T-helper 17 cell (primary cell): ENCODE measurements at regions not wholly inside any gene's neighbourhood (a gene's known extent, or its start where the extent isn't known, plus 50 kb on each side); places are given as distances from the start of the nearest gene placed in this dataset.
"Not testable (repeated sequence)": the region's sequence is repeated elsewhere in the genome, so short reads cannot be mapped to it uniquely, and the experiment has no call there.

ENCODE experiments used
- ATAC-seq: fragments of 150-1000 bp; cut with Tn5 transposase; 2 replicates; pipeline ENCODE4 v1.10.0; 2021; ENCODE audit warnings: mild to moderate bottlenecking, moderate library complexity
- DNase-seq, 3 donors: peaks; one replicate each; pipeline versions ENCODE4 v3.0.0 to v3.0.0-alpha.2; 2020 to 2021
- H3K9me3 ChIP-seq: one replicate; pipeline ENCODE4 v1.7.0; 2013; ENCODE audit warnings: low read length, mild to moderate bottlenecking; ENCODE audit not compliant: control insufficient read depth, poor library complexity, severe bottlenecking
- H3K27ac Mint-ChIP-seq: one replicate; pipeline ENCODE4 v1.8.0; 2022; ENCODE audit warnings: mild to moderate bottlenecking, moderate library complexity, mixed read lengths
- H3K27me3 Mint-ChIP-seq: one replicate; pipeline ENCODE4 v1.8.0; 2022; ENCODE audit warnings: mixed read lengths
- H3K36me3 Mint-ChIP-seq: one replicate; pipeline ENCODE4 v1.8.0; 2022; ENCODE audit warnings: low read depth, mixed read lengths
- H3K4me1 Mint-ChIP-seq: one replicate; pipeline ENCODE4 v1.8.0; 2022; ENCODE audit warnings: mild to moderate bottlenecking, mixed read lengths
- H3K4me3 Mint-ChIP-seq: one replicate; pipeline ENCODE4 v1.8.0; 2022; ENCODE audit warnings: mild to moderate bottlenecking, moderate library complexity, mixed read lengths

DNA sequence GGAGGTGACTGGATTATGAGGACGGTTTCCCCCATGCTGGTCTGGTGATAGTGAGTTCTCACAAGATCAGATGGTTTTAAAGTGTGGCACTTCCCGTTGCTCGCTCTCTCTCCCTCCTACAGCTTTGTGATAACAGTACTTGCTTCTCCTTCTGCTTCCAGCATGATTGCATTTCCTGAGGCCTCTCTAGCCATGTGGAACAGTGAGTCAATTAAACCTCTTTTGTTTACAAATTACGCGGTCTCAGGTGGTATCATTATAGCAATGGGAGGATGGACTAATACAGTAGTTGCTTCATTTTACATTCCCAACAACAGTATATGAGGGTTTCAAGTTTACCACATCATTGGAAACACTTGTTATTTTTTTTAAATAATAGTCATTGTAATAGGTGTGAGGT is 937.3 kb upstream of the ARRDC3 start:
- H3K9me3 ChIP-seq: no peaks in the 10 kb centered on the region

DNA sequence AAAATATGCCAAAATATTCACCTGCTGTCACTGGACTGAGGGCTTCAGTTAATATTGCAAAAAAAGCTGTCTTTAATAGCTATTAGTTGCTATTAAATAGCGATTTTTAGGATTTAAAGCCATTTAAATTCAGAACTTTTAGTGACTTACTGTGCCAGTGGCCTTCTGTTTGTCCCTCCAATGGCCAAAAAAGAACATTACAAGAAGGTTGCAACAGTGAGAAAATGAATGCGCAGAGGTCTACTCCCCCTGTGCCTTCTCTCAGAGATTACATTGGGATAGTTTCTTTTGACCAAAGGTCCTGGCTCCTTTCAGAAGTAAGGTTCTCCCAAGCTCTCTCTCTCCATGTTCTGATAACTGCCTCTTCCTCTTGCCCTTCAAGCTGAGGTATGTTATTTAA is 930.3 kb upstream of the ARRDC3 start:
- H3K9me3 ChIP-seq: no peaks in the 10 kb centered on the region
- DNase-seq: no peak
- no peaks in the 10 kb centered on the region for H3K36me3 Mint-ChIP-seq
- ATAC-seq: no peak
- H3K27ac Mint-ChIP-seq: no peak overlapping the region
- H3K4me3 Mint-ChIP-seq: no peak overlapping the region
- H3K27me3 Mint-ChIP-seq: no peaks in the 10 kb centered on the region
- no peaks in the 10 kb centered on the region for H3K4me1 Mint-ChIP-seq

More for the DNA sequence above, 937.3 kb upstream of the ARRDC3 start:
- no peak for ATAC-seq
- DNase-seq: no peak
- Mint-ChIP-seq H3K27ac (no peak overlapping the region), H3K36me3 (no peaks in the 10 kb centered on the region), H3K27me3 (no peaks in the 10 kb centered on the region), H3K4me1 (no peaks in the 10 kb centered on the region), H3K4me3 (no peak overlapping the region)

DNA sequence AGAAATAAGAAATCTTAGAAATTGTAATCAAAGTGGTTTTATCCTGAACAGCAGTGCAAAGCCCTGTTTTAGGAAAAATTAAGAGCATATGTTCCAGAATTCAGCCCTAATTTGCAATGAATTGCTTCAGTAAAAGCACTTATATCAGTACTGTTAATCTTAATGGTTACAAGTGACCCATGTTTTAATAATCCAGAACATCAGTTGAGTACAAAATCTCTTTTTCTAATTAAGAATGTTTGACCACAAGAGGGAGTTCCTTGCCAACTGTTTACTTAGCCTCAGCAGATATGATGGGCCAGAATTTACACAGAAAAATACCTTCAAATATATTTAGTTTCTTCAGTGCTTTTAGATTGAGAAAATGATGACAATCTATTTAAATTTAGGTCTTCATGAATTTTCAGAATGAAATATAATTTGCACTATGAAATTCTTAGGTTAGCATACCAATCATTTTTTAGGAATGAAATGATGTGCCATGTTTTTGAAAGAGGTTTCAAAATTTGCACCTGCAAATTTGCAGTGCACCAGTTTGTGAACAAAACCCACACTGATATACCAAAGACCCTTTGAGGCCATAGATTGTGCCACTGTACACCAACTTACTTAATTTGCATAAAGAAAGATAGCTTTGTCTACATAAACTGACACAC is 926.3 kb upstream of the ARRDC3 start:
- Mint-ChIP-seq H3K36me3 (no peaks in the 10 kb centered on the region), H3K27ac (no peak overlapping the region), H3K4me3 (no peak overlapping the region), H3K27me3 (no peaks in the 10 kb centered on the region), H3K4me1 (no peaks in the 10 kb centered on the region)
- ATAC-seq (no peak), DNase-seq (no peak)
- H3K9me3 ChIP-seq: no peaks in the 10 kb centered on the region

DNA sequence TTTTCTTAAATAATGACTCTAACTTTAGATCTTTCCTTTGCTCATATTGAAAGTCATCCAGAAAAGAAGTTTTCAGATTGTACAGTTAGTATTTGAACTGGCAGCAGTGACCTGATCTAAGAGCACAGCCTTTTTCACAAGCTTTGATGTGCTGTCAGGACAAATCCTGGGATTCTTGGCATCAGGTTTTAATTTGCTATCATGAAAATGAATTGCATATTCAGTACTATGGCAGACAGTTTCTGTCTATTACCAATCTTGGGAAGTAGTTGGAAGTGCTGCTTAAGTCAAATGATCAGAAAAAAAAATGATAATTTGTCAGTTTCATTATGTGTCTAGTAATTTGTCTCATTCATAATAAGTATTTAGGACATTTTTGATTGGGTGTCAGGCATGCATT is 925.6 kb upstream of the ARRDC3 start:
- no peaks in the 10 kb centered on the region for H3K36me3 Mint-ChIP-seq
- DNase-seq (no peak), ATAC-seq (no peak)
- H3K4me3 Mint-ChIP-seq: no peak overlapping the region
- no peaks in the 10 kb centered on the region for H3K27me3 Mint-ChIP-seq
- no peaks in the 10 kb centered on the region for H3K9me3 ChIP-seq
- H3K4me1 Mint-ChIP-seq: no peaks in the 10 kb centered on the region
- H3K27ac Mint-ChIP-seq: no peak overlapping the region

DNA sequence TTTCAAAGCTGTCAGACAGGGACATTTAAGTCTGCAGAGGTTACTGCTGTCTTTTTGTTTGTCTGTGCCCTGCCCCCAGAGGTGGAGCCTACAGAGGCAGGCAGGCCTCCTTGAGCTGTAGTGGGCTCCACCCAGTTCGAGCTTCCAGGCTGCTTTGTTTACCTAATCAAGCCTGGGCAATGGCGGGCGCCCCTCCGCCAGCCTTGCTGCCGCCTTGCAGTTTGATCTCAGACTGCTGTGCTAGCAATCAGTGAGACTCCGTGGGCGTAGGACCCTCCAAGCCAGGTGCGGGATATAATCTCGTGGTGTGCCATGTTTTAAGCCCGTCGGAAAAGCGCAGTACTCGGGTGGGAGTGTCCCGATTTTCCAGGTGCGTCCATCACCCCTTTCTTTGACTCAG is 919.2 kb upstream of the ARRDC3 start:
- H3K27ac Mint-ChIP-seq, H3K27me3 Mint-ChIP-seq, H3K9me3 ChIP-seq, H3K36me3 Mint-ChIP-seq, ATAC-seq, H3K4me1 Mint-ChIP-seq, H3K4me3 Mint-ChIP-seq, DNase-seq: not testable (repeated sequence)

DNA sequence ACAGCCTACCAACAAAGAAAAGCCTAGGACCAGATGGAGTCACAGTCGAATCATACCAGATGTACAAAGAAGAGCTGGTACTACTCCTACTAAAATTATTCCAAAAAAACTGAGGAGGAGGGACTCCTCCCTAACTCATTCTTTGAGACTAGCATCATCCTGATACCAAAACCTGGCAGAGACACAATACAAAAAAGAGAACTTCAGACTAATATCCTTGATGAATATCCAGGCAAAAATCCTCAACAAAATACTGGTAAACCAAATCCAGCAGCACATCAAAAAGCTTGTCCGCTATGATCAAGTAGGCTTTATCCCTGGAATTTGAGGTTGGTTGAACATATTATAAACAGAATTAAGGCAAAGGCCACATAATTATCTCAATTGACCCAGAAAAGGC is 900.4 kb upstream of the ARRDC3 start:
- no peaks in the 10 kb centered on the region for H3K36me3 Mint-ChIP-seq
- ATAC-seq (no peak), DNase-seq (no peak)
- no peaks in the 10 kb centered on the region for H3K27me3 Mint-ChIP-seq
- H3K9me3 ChIP-seq: no peaks in the 10 kb centered on the region
- no peak overlapping the region for H3K4me3 Mint-ChIP-seq
- no peaks in the 10 kb centered on the region for H3K4me1 Mint-ChIP-seq
- no peak overlapping the region for H3K27ac Mint-ChIP-seq

DNA sequence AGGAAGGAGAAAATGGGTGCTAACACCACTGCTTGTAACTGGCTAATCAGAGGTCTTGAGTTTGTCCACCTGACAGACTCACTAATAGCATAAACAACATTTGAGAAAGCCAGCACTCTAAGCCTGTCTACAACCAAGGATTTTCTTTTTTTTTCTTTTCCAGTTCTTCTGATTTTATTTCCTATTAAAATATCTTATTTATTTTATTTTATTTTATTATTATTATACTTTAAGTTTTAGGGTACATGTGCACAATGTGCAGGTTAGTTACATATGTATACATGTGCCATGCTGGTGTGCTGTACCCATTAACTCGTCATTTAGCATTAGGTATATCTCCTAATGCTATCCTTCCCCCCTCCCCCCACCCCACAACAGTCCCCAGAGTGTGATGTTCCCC is 888.6 kb upstream of the ARRDC3 start:
- not testable (repeated sequence) for ATAC-seq, H3K4me1 Mint-ChIP-seq, H3K4me3 Mint-ChIP-seq

DNA sequence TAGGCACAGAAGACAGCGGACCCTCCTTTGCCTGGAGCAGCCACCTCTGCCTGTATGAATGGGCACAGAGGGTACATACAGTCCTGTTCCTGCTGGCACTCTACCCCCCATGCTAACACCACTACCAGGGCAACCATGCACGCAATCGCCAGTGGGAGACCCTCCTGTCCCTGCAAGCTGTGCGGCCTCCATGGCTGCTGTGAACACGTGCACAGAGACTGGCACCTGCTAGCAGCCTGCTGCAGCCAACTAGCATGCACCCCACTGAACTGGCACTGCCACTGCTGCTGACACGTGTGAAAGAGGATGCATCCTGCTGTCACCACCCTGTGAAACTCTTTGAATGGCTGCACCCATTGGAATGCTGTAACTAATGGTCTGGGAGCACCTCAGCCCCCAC is 885.2 kb upstream of the ARRDC3 start:
- no peaks in the 10 kb centered on the region for H3K9me3 ChIP-seq
- DNase-seq: no peak
- no peak overlapping the region for H3K4me3 Mint-ChIP-seq
- H3K4me1 Mint-ChIP-seq: no peaks in the 10 kb centered on the region
- H3K36me3 Mint-ChIP-seq: no peaks in the 10 kb centered on the region
- H3K27me3 Mint-ChIP-seq: no peaks in the 10 kb centered on the region
- no peak for ATAC-seq
- H3K27ac Mint-ChIP-seq: no peak overlapping the region

More for the DNA sequence above, 888.6 kb upstream of the ARRDC3 start:
- not testable (repeated sequence) for H3K9me3 ChIP-seq, H3K36me3 Mint-ChIP-seq, H3K27me3 Mint-ChIP-seq, H3K27ac Mint-ChIP-seq, DNase-seq

DNA sequence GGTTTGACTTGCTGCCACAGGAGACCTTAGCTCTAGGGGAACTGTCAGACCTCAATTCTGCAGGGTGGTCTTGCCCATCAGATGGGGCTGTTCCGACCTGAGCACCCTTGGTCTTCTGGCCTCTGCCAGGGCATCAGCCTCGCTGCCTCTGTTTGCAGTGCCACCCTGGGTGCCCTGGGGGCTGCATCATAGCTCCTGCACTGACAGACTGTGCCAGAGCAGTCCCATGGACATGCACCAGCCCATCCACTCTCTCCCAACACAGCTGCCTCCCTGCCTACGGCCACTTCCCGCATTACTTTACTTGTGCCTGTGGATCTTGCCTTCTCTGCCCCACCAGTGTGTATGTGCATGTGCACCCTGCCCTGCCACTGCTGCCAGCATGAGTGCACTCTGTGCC is 884.7 kb upstream of the ARRDC3 start:
- no peaks in the 10 kb centered on the region for H3K9me3 ChIP-seq
- Mint-ChIP-seq H3K27me3 (no peaks in the 10 kb centered on the region), H3K4me1 (no peaks in the 10 kb centered on the region), H3K27ac (no peak overlapping the region), H3K36me3 (no peaks in the 10 kb centered on the region), H3K4me3 (no peak overlapping the region)
- ATAC-seq (no peak), DNase-seq (no peak)

DNA sequence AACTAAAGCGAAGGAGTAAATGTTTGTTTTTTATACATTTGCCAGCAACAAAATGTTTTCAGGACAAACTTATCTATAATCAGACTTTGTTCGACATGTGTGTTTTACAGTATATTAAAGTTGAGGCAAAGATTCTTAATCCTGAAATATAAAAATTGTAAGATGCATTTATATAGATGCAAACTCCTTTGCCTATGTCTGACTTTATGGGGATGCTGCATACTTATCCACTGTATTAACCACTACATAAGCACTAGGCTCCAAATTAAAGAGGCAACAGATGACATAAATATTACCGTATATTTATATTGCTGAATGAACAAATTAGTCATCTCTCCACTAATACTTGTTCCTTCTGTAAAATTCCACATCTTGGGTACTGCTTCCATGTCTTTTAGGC is 882.7 kb upstream of the ARRDC3 start:
- Mint-ChIP-seq H3K27ac (no peak overlapping the region), H3K36me3 (no peaks in the 10 kb centered on the region), H3K27me3 (no peaks in the 10 kb centered on the region), H3K4me3 (no peak overlapping the region), H3K4me1 (no peaks in the 10 kb centered on the region)
- no peak for ATAC-seq
- no peaks in the 10 kb centered on the region for H3K9me3 ChIP-seq
- DNase-seq: no peak

DNA sequence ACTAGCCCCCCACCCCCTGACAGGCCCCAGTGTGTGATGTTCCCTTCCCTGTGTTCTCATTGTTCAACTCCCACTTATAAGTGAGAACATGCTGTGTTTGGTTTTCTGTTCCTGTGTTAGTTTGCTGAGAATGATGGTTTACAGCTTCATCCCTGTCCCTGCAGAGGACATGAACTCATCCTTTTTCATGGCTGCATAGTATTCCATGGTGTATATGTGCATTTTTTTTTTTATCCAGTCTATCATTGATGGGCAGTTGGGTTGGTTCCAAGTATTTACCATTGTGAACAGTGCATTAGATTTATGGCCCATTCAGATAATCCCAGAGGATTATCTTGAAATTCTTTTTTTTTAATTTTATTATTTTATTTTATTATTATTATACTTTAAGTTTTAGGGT is 872.5 kb upstream of the ARRDC3 start:
- not testable (repeated sequence) for DNase-seq, ATAC-seq, H3K27ac Mint-ChIP-seq, H3K27me3 Mint-ChIP-seq, H3K4me3 Mint-ChIP-seq, H3K4me1 Mint-ChIP-seq, H3K36me3 Mint-ChIP-seq, H3K9me3 ChIP-seq

DNA sequence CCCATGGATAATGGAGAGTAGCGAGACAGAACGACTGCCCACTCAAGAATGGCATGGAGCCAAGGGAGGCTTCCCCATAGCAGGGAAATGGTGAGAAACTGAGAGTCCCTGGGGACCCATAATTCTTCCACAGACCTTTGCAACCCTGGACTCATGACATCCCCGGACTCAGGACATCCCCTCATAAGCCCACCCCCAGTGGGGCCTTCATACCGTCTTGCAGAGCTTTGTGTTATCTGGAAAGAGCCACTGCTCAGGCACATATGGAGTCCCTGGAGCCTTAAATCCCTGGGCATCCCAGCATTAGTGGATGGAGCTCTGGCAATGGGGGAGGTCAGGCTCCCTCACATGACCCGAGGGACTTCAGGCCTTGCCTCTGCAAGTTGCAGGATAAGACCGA is 865.4 kb upstream of the ARRDC3 start:
- no peak for ATAC-seq

DNA sequence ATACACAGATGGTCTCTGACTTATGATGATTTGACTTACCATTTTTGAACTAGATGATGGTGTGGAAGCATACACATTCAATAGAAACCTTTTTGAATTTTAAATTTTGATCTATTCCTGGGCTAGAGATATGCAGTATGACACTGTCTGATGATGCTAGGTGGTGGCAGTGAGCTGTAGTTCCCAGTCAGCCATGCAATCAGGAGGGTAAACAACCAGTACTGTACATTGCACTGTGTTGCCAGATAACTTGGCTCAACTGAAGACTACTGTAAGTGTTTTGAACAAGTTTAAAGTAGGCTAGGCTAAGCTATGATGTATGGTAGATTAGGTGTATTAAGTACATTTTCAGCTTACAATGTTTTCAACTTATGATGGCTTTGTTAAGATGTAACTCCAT is 859.1 kb upstream of the ARRDC3 start:
- DNase-seq: no peak
- H3K27me3 Mint-ChIP-seq: no peaks in the 10 kb centered on the region
- H3K4me1 Mint-ChIP-seq: no peaks in the 10 kb centered on the region
- no peaks in the 10 kb centered on the region for H3K9me3 ChIP-seq
- H3K36me3 Mint-ChIP-seq: no peaks in the 10 kb centered on the region
- H3K27ac Mint-ChIP-seq: no peak overlapping the region
- no peak for ATAC-seq
- H3K4me3 Mint-ChIP-seq: no peak overlapping the region

More for the DNA sequence above, 865.4 kb upstream of the ARRDC3 start:
- Mint-ChIP-seq H3K4me3 (no peak overlapping the region), H3K4me1 (no peaks in the 10 kb centered on the region), H3K36me3 (no peaks in the 10 kb centered on the region), H3K27ac (no peak overlapping the region), H3K27me3 (no peaks in the 10 kb centered on the region)
- no peaks in the 10 kb centered on the region for H3K9me3 ChIP-seq
- no peak for DNase-seq

DNA sequence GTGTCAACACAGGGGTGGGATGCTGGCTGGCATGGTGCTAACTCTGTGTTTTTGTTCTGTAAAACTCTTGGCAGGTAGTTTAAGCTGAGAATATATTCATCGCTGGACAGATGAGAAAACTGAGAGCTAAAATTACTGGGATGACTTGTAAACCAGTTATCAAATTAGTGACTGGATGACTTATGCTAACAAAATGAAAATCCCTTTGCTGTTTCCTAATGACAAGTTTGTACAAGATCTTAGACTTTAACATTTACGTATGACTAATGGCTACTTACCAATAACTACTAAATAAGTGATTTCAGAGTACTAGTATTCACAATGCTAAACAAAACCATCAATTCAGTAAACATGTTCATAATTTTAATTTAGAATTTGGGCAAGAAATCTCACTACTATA is 854.8 kb upstream of the ARRDC3 start:
- H3K9me3 ChIP-seq: no peaks in the 10 kb centered on the region
- no peak overlapping the region for H3K27ac Mint-ChIP-seq
- no peaks in the 10 kb centered on the region for H3K36me3 Mint-ChIP-seq
- no peak for DNase-seq
- no peak for ATAC-seq
- H3K4me3 Mint-ChIP-seq: no peak overlapping the region
- H3K27me3 Mint-ChIP-seq: no peaks in the 10 kb centered on the region
- H3K4me1 Mint-ChIP-seq: no peaks in the 10 kb centered on the region
